Hepatocyte (in vitro differentiated cells): ENCODE measurements at regions not wholly inside any gene's neighbourhood (a gene's known extent, or its start where the extent isn't known, plus 50 kb on each side); places are given as distances from the start of the nearest gene placed in this dataset.
"Not testable (repeated sequence)": the region's sequence is repeated elsewhere in the genome, so short reads cannot be mapped to it uniquely, and the experiment has no call there.

Source experiments
- DNase-seq: peaks from one replicate; pipeline ENCODE4 v3.0.0-alpha.2; 2016; ENCODE audit warnings: low spot score
- H2AFZ ChIP-seq: fragments of 200-600 bp; sonication (generic); 2 replicates; pipeline ENCODE4 v1.6.0; 2016; ENCODE audit warnings: antibody characterized with exemption, mild to moderate bottlenecking
- H3K27ac ChIP-seq: fragments of 200-600 bp; sonication (generic); 2 replicates; pipeline ENCODE4 v1.5.1; 2016; ENCODE audit warnings: mild to moderate bottlenecking
- H3K27me3 ChIP-seq: fragments of 200-600 bp; sonication (generic); 2 replicates; pipeline ENCODE4 v1.6.1; 2016
- H3K36me3 ChIP-seq: fragments of 200-600 bp; sonication (generic); replicated peaks from 2 replicates; pipeline ENCODE4 v1.5.1; 2016; ENCODE audit warnings: low read depth; ENCODE audit not compliant: insufficient read depth
- H3K4me1 ChIP-seq: fragments of 200-600 bp; sonication (generic); 2 replicates; pipeline ENCODE4 v1.5.1; 2016; ENCODE audit warnings: mild to moderate bottlenecking, moderate library complexity; ENCODE audit not compliant: insufficient read depth
- H3K4me2 ChIP-seq: fragments of 200-600 bp; sonication (generic); 2 replicates; pipeline ENCODE4 v1.6.0; 2016
- H3K4me3 ChIP-seq: fragments of 200-600 bp; sonication (generic); 2 replicates; pipeline ENCODE4 v1.5.1; 2016; ENCODE audit warnings: mild to moderate bottlenecking
- H3K79me2 ChIP-seq: fragments of 200-600 bp; sonication (generic); 2 replicates; pipeline ENCODE4 v1.6.0; 2017; ENCODE audit warnings: mild to moderate bottlenecking
- H3K9me2 ChIP-seq: fragments of 200-600 bp; sonication (generic); replicated peaks from 2 replicates; pipeline ENCODE4 v1.6.0; 2017; ENCODE audit warnings: mild to moderate bottlenecking; ENCODE audit not compliant: insufficient read depth
- H3K9me3 ChIP-seq: fragments of 200-600 bp; sonication (generic); 2 replicates; pipeline ENCODE4 v1.5.1; 2016; ENCODE audit warnings: low read depth, mild to moderate bottlenecking
- H4K20me1 ChIP-seq: fragments of 200-600 bp; sonication (generic); 2 replicates; pipeline ENCODE4 v1.6.0; 2016; ENCODE audit warnings: mild to moderate bottlenecking; ENCODE audit not compliant: insufficient read depth, poor library complexity, severe bottlenecking
- EZH2 ChIP-seq: fragments of 200-600 bp; sonication (generic); IDR thresholded peaks from 2 replicates; pipeline ENCODE4 v1.6.1; 2016; ENCODE audit warnings: antibody characterized with exemption, mild to moderate bottlenecking, borderline replicate concordance
- EZH2phosphoT487 ChIP-seq: fragments of 200-600 bp; sonication (generic); IDR thresholded peaks from one replicate; pipeline ENCODE4 v1.6.1; 2018; ENCODE audit warnings: antibody characterized with exemption, mild to moderate bottlenecking, low read depth, moderate library complexity; ENCODE audit not compliant: unreplicated experiment, severe bottlenecking
- WGBS: methylation state at CpG from one replicate; pipeline ENCODE4 v1.1.6; 2016; ENCODE audit warnings: low lambda C conversion rate; ENCODE audit errors: missing lambda C conversion rate; 5-methylcytosine and 5-hydroxymethylcytosine counted together
- TF ChIP-seq, protein P1 (sequence below): fragments of 200-600 bp; sonication (generic); IDR thresholded peaks from 2 replicates; pipeline ENCODE4 v1.5.1; 2016; ENCODE audit warnings: antibody characterized with exemption, mild to moderate bottlenecking; ENCODE audit not compliant: poor library complexity

DNA sequence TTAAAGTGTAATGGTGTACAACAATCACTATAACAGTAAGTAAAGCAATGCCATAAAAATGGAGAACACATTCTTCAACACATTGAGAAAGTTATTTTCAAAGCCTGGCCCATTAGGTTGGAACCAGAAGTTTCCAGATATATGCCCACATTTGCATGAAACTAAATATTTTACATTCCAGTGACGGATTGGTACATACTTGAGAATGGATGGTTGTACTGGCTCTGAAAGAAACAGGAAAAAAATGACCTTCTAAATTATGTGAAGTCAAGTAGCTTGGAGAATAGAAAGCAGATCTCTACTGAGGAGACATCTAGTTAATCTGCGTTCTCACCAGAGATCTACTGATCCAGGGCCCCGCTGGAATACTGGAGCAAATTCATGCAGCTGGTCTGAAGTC, 1037.0 kb downstream of the NR2F1-AS1 start:
- H3K27me3 ChIP-seq = no peaks in the 10 kb centered on the region
- no peaks in the 10 kb centered on the region for H4K20me1 ChIP-seq
- 63% methylated on average over 3 of the region's 3 CpGs for WGBS
- H3K36me3 ChIP-seq = no peaks in the 10 kb centered on the region
- no peak overlapping the region for H3K4me3 ChIP-seq
- no peak for DNase-seq
- TF ChIP-seq, protein P1, sequence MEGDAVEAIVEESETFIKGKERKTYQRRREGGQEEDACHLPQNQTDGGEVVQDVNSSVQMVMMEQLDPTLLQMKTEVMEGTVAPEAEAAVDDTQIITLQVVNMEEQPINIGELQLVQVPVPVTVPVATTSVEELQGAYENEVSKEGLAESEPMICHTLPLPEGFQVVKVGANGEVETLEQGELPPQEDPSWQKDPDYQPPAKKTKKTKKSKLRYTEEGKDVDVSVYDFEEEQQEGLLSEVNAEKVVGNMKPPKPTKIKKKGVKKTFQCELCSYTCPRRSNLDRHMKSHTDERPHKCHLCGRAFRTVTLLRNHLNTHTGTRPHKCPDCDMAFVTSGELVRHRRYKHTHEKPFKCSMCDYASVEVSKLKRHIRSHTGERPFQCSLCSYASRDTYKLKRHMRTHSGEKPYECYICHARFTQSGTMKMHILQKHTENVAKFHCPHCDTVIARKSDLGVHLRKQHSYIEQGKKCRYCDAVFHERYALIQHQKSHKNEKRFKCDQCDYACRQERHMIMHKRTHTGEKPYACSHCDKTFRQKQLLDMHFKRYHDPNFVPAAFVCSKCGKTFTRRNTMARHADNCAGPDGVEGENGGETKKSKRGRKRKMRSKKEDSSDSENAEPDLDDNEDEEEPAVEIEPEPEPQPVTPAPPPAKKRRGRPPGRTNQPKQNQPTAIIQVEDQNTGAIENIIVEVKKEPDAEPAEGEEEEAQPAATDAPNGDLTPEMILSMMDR = no peak
- TF ChIP-seq EZH2 (no peak), EZH2phosphoT487 (no peak)
- no peak overlapping the region for H3K27ac ChIP-seq
- no peak overlapping the region for H2AFZ ChIP-seq
- H3K9me2 ChIP-seq = no peaks in the 10 kb centered on the region
- peaks cover 14% of the 10 kb centered on the region for H3K4me1 ChIP-seq
- H3K9me3 ChIP-seq = no peaks in the 10 kb centered on the region
- H3K79me2 ChIP-seq = no peaks in the 10 kb centered on the region
- no peak overlapping the region for H3K4me2 ChIP-seq

DNA sequence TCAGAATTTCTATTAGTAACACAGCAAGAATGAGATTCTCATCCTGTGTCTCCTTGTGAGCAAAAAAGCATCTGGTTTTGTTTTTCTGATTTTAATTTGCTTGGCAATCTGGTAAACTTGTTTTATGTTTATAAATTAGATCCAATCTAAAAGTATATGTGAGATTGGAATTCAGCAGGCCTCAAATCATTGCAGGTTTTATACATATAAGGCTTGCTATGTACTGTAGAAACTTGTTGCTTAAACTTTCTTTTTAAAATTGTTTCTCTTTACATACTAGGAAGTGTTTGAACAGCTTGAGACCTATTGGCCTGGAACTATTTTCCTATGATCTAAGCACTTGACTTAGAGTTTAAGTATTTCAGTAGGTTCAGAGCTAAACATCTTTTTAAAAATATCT, 1037.8 kb downstream of the NR2F1-AS1 start:
- DNase-seq = no peak
- H3K4me1 ChIP-seq = peaks cover 14% of the 10 kb centered on the region
- no peak overlapping the region for H3K4me2 ChIP-seq
- no peak overlapping the region for H2AFZ ChIP-seq
- H3K79me2 ChIP-seq = no peaks in the 10 kb centered on the region
- no peaks in the 10 kb centered on the region for H3K9me3 ChIP-seq
- H3K9me2 ChIP-seq = no peaks in the 10 kb centered on the region
- H3K27me3 ChIP-seq = no peaks in the 10 kb centered on the region
- no peak overlapping the region for H3K27ac ChIP-seq
- H3K4me3 ChIP-seq = no peak overlapping the region
- TF ChIP-seq EZH2 (no peak), EZH2phosphoT487 (no peak)
- TF ChIP-seq, protein P1 = no peak
- no peaks in the 10 kb centered on the region for H4K20me1 ChIP-seq
- no peaks in the 10 kb centered on the region for H3K36me3 ChIP-seq

DNA sequence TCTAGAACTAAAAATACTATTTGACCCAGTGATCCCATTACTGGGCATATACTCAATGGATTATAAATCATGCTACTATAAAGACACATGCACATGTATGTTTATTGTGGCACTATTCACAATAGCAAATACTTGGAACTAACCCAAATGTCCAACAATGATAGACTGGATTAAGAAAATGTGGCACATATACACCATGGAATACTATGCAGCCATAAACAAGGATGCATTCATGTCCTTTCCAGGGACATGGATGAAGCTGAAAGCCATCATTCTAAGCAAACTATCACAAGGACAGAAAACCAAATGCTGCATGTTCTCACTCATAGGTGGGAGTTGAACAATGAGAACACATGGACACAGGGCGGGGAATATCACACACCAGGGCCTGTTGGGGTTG, 1039.0 kb downstream of the NR2F1-AS1 start:
- H4K20me1 ChIP-seq, H3K9me2 ChIP-seq: not testable (repeated sequence)

DNA sequence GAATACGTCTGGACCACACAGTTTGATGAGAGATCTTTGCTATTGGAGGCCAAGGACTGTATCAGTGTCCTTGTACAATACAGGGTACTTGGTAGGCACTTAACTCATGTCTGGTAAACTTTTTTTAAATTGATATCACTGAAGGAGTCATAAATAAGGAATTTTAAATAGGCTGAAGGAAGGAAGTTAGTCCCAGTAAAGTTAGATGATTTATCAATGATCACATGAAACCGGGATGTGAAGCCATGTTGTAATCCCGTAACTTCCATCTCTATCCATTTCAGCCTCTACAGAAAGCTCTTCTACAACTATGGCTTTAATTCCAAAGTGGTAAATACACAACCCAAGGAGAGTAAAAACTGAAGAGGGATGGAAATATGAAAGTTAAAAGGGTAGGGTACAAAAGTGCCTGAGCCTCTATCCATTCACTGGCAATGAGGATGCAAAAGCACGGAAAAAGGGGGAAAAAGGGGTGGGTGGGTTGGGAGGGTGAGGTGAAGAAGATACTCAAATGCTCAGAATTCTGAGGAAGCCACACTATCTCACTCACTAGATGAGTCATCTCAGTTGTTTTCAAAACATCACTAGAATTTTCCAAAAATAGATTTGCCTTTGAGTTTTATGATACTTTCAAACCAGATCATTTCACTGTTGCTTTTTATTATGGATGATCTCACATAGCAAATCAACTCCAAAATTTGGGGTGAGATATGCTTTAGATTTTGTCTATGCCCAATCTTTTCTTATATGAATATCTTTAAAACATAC, 1053.5 kb downstream of the NR2F1-AS1 start:
- H3K9me2 ChIP-seq = no peaks in the 10 kb centered on the region

More for the DNA sequence above, 1039.0 kb downstream of the NR2F1-AS1 start:
- H2AFZ ChIP-seq, H3K4me3 ChIP-seq, H3K36me3 ChIP-seq, H3K27ac ChIP-seq, DNase-seq, H3K27me3 ChIP-seq, H3K4me2 ChIP-seq, H3K9me3 ChIP-seq, H3K79me2 ChIP-seq: not testable (repeated sequence)
- WGBS = 92% methylated on average over 1 of the region's 1 CpG
- peaks cover 14% of the 10 kb centered on the region for H3K4me1 ChIP-seq

More for the DNA sequence above, 1053.5 kb downstream of the NR2F1-AS1 start:
- 91% methylated on average over 4 of the region's 4 CpGs for WGBS
- Histone ChIP-seq H3K4me1 (no peaks in the 10 kb centered on the region), H3K9me3 (no peaks in the 10 kb centered on the region), H2AFZ (no peak overlapping the region), H3K27me3 (no peaks in the 10 kb centered on the region), H3K36me3 (no peaks in the 10 kb centered on the region), H3K4me3 (no peak overlapping the region), H3K4me2 (no peak overlapping the region), H3K27ac (no peak overlapping the region), H3K79me2 (no peaks in the 10 kb centered on the region), H4K20me1 (no peaks in the 10 kb centered on the region)
- TF ChIP-seq EZH2 = no peak
- TF ChIP-seq, protein P1 = no peak
- no peak for TF ChIP-seq EZH2phosphoT487
- no peak for DNase-seq
